K562 (cell line): ENCODE measurements at regions not wholly inside any gene's neighbourhood (a gene's known extent, or its start where the extent isn't known, plus 50 kb on each side); places are given as distances from the start of the nearest gene placed in this dataset.

ENCODE experiments used
- ATAC-seq: fragments of 200-7000 bp; cut with Tn5 transposase; 3 replicates; pipeline ENCODE4 v1.9.1; 2020; ENCODE audit warnings: moderate library complexity
- BruUV-seq: library from RNA; stranded (reverse); fragments of 400-500 nt; replicated peaks from 2 replicates; lab custom pipeline; 2021; lab: Mats Ljungman, UMichigan
- CTCF ChIA-PET: fragments of 300-600 bp; formaldehyde crosslinking; extraction: SDS; loops from one replicate; lab custom pipeline; 2021; ENCODE audit warnings: low intra/inter-chr PET ratio; lab: Yijun Ruan, JAX
- POLR2A ChIA-PET: fragments of 300-600, 350-650 bp; sonication (Branson Sonifier 250); formaldehyde crosslinking; extraction: SDS; loops from one replicate; lab custom pipeline; 2021; ENCODE audit warnings: antibody characterized with exemption, inconsistent platforms; lab: Yijun Ruan, JAX
- DNase-seq, 4 experiments: peaks; one replicate each; pipeline versions ENCODE4 v3.0.0 to v3.0.0-alpha.2; 2011 to 2018; ENCODE audit warnings: low spot score in 3 of 4, mixed read lengths in 3 of 4; ENCODE audit errors: extremely low read depth in 1 of 4
- FAIRE-seq: peaks from 2 replicates; lab custom pipeline; 2011; peaks lifted over from hg19 to GRCh38; lab: Jason Lieb, UNC
- H2AFZ ChIP-seq: 2 replicates; pipeline ENCODE4 v1.6.0; 2011; ENCODE audit warnings: low read depth, low read length, control low read depth, inconsistent platforms
- H3K27ac ChIP-seq: fragments of 200-600 bp; 3 replicates; pipeline ENCODE4 v1.8.0; 2011; ENCODE audit warnings: low read depth, mild to moderate bottlenecking, control low read depth, inconsistent platforms, low read length, moderate library complexity, mixed read lengths; ENCODE audit errors: extremely low read depth
- H3K27me3 ChIP-seq, 2 experiments: fragments of 300-600 bp in 1 of 2; 2 replicates in 1 of 2; 3 replicates in 1 of 2; pipeline versions ENCODE4 v1.6.0 to v1.8.0; 2011; ENCODE audit warnings: inconsistent platforms in 2 of 2, low read length in 2 of 2, mild to moderate bottlenecking in 1 of 2, mixed read lengths in 1 of 2, moderate library complexity in 1 of 2; ENCODE audit not compliant: control insufficient read depth in 2 of 2, insufficient read depth in 2 of 2
- H3K36me3 ChIP-seq: fragments of 300-600 bp; 3 replicates; pipeline ENCODE4 v1.8.0; 2011; ENCODE audit warnings: mild to moderate bottlenecking, low read length, inconsistent platforms; ENCODE audit not compliant: control insufficient read depth, insufficient read depth
- H3K4me1 ChIP-seq, 2 experiments: fragments of 200-600 bp in 1 of 2; replicated peaks in 1 of 2; 2 replicates in 1 of 2; 3 replicates in 1 of 2; pipeline versions ENCODE4 v1.5.1 to v1.8.0; 2011; ENCODE audit warnings: inconsistent platforms in 2 of 2, low read length in 2 of 2, mild to moderate bottlenecking in 1 of 2, mixed read lengths in 1 of 2, moderate library complexity in 1 of 2; ENCODE audit not compliant: control insufficient read depth in 2 of 2, insufficient read depth in 2 of 2
- H3K4me2 ChIP-seq: 2 replicates; pipeline ENCODE4 v1.6.1; 2011; ENCODE audit warnings: low read length, control low read depth, inconsistent platforms, mixed read lengths; ENCODE audit not compliant: insufficient read depth
- H3K4me3 ChIP-seq: fragments of 200-600 bp; sonication (generic), shearing (Covaris generic); 2 replicates; pipeline ENCODE4 v1.5.1; 2016; ENCODE audit warnings: control low read depth, inconsistent platforms
- H3K79me2 ChIP-seq: fragments of 200-600 bp; 3 replicates; pipeline ENCODE4 v1.8.0; 2011; ENCODE audit warnings: low read length, inconsistent platforms; ENCODE audit not compliant: control insufficient read depth, insufficient read depth
- H3K9ac ChIP-seq, 2 experiments: 2 replicates each; pipeline versions ENCODE4 v1.6.0 to v1.6.1; 2011; ENCODE audit warnings: low read depth in 2 of 2, low read length in 2 of 2, control low read depth in 1 of 2, inconsistent platforms in 1 of 2, mild to moderate bottlenecking in 1 of 2, mixed read lengths in 1 of 2; ENCODE audit not compliant: insufficient read depth in 1 of 2
- H3K9me1 ChIP-seq: one replicate; pipeline ENCODE4 v1.6.0; 2011; ENCODE audit warnings: inconsistent platforms, mild to moderate bottlenecking, low read length, moderate library complexity; ENCODE audit not compliant: control insufficient read depth, insufficient read depth
- H3K9me3 ChIP-seq: replicated peaks from 2 replicates; pipeline ENCODE4 v1.5.1; 2011; ENCODE audit warnings: low read depth, low read length, inconsistent platforms; ENCODE audit not compliant: control insufficient read depth, insufficient read depth
- H4K20me1 ChIP-seq: replicated peaks from 2 replicates; pipeline ENCODE4 v1.6.1; 2011; ENCODE audit warnings: low read length, inconsistent platforms, mixed read lengths; ENCODE audit not compliant: control insufficient read depth, insufficient read depth
- CTCF ChIP-seq, 3 experiments: IDR thresholded peaks in 2 of 3; conservative IDR thresholded peaks in 1 of 3; 2 replicates each; pipeline ENCODE4 v1.5.1; 2011 to 2012; ENCODE audit warnings: low read length in 3 of 3, mild to moderate bottlenecking in 3 of 3, control low read depth in 2 of 3, improper control_type of control experiment in 1 of 3, inconsistent platforms in 1 of 3, low read depth in 1 of 3, mixed read lengths in 1 of 3, moderate library complexity in 1 of 3; ENCODE audit not compliant: insufficient read depth in 2 of 3
- E4F1 ChIP-seq: fragments of 250-450 bp; sonication (Bioruptor Pico); IDR thresholded peaks from 2 replicates; pipeline ENCODE4 v1.5.0; 2021; ENCODE audit warnings: mild to moderate bottlenecking, borderline replicate concordance
- HDAC8 ChIP-seq: fragments of 450-650 bp; IDR thresholded peaks from 2 replicates; pipeline ENCODE4 v1.6.1; 2016; ENCODE audit warnings: mild to moderate bottlenecking, missing genetic modification characterization, moderate library complexity, missing compliant biosample characterization
- REST ChIP-seq, 2 experiments: fragments of 450-650 bp; formaldehyde crosslinking in 1 of 2; IDR thresholded peaks; 2 replicates each; pipeline versions ENCODE4 v1.4.0 to v1.6.1; 2014 to 2020; ENCODE audit warnings: mild to moderate bottlenecking in 2 of 2, borderline replicate concordance in 1 of 2, low read depth in 1 of 2
- ZFP91 ChIP-seq: sonication (generic); formaldehyde crosslinking; IDR thresholded peaks from 2 replicates; pipeline ENCODE4 v1.8.0; 2022; ENCODE audit warnings: mild to moderate bottlenecking, missing genetic modification reagents
- WGBS: fragments of 100-300 bp; shearing (Covaris generic); methylation state at CpG from one replicate; pipeline ENCODE4 v1.1.6; 2016; ENCODE audit warnings: low coverage, mixed read lengths; ENCODE audit not compliant: insufficient coverage; ENCODE audit errors: missing lambda C conversion rate; 5-methylcytosine and 5-hydroxymethylcytosine counted together
- in situ Hi-C: fragments of 300-500 bp; cut with MboI; formaldehyde crosslinking; loops from 4 replicates; pipeline ENCODE4 v1.15.0; 2018; ENCODE audit warnings: inconsistent platforms, mixed read lengths
- intact Hi-C: fragments of 100-400 bp; cut with micrococcal nuclease; formaldehyde crosslinking; loops from 2 replicates; pipeline ENCODE4 v1.14.2; 2022

GRCh38 chr3:78406396-78406795, 1361.4 kb downstream of the ROBO1 start (continued):
- no peak for TF ChIP-seq CTCF (IDR thresholded peaks at IDR 0.05 in 2 of 3, conservative IDR thresholded peaks at IDR 0.05 in 1 of 3; ENCODE audit: insufficient read depth in 2 of 3, low read depth in 1 of 3, low read length in 3 of 3)
- TF ChIP-seq, all 486 proteins: peak for 0

GRCh38 chr3:78410077-78410476, 1357.7 kb downstream of the ROBO1 start:
- in situ Hi-C loops, result no loop called here
- intact Hi-C loops, result no loop called here
- H3K9me1 ChIP-seq, result no peaks in the 10 kb centered on the region
- no peaks in the 10 kb centered on the region for H3K9me3 ChIP-seq
- no peaks in the 10 kb centered on the region for H3K4me1 ChIP-seq
- DNase-seq, result no peak
- H3K4me3 ChIP-seq, result no peak overlapping the region
- ChIA-PET CTCF (no interaction called here), POLR2A (no interaction called here)
- no peaks in the 10 kb centered on the region for H3K79me2 ChIP-seq
- H2AFZ ChIP-seq, result no peak overlapping the region
- no peak overlapping the region for H3K27ac ChIP-seq
- no TSS peak for BruUV-seq
- no peak overlapping the region for H3K9ac ChIP-seq
- no peaks in the 10 kb centered on the region for H4K20me1 ChIP-seq
- H3K4me2 ChIP-seq, result no peak overlapping the region
- FAIRE-seq, result no peak
- no peaks in the 10 kb centered on the region for H3K36me3 ChIP-seq
- no peak for ATAC-seq
- no peaks in the 10 kb centered on the region for H3K27me3 ChIP-seq
- WGBS, result 0% methylated on average over 2 of the region's 2 CpGs
- TF ChIP-seq REST (IDR thresholded peaks at IDR 0.05; ENCODE audit: borderline replicate concordance), result no peak
- no peak for TF ChIP-seq REST (CRISPR knock-in tag; IDR thresholded peaks at IDR 0.05; ENCODE audit: low read depth)
- no peak for TF ChIP-seq ZFP91 (CRISPR knock-in tag)
- no peak for TF ChIP-seq E4F1
- no peak for TF ChIP-seq HDAC8 (tag)
